ENCODE measurements at regions not wholly inside any gene's neighbourhood (a gene's known extent, or its start where the extent isn't known, plus 50 kb on each side); places are given as distances from the start of the nearest gene placed in this dataset.

DNA sequence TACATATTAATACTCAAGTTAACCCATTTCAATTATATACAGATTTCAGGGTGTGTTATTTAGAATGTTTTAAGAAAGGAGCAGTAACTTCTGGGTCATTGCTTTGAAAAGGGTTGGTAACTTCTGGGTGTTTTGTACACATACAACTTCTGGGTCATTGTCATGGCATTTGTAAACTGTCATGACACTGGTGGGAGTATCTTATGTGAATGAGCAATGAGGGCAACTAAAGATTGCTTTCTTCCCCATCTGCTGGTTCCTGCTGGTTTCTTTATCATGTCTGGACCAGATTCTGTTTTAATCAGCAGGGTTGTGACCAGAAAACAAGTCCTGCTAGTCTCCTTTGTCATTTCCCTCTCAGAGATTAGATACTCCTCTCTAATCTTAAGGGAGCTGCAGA lies 713.3 kb downstream of the LRFN5 start:
- TF ChIP-seq, protein P1, sequence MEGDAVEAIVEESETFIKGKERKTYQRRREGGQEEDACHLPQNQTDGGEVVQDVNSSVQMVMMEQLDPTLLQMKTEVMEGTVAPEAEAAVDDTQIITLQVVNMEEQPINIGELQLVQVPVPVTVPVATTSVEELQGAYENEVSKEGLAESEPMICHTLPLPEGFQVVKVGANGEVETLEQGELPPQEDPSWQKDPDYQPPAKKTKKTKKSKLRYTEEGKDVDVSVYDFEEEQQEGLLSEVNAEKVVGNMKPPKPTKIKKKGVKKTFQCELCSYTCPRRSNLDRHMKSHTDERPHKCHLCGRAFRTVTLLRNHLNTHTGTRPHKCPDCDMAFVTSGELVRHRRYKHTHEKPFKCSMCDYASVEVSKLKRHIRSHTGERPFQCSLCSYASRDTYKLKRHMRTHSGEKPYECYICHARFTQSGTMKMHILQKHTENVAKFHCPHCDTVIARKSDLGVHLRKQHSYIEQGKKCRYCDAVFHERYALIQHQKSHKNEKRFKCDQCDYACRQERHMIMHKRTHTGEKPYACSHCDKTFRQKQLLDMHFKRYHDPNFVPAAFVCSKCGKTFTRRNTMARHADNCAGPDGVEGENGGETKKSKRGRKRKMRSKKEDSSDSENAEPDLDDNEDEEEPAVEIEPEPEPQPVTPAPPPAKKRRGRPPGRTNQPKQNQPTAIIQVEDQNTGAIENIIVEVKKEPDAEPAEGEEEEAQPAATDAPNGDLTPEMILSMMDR (conservative IDR thresholded peaks at IDR 0.05), result no peak
- no peak for TF ChIP-seq ZFX (IDR thresholded peaks at IDR 0.05)
